ENCODE measurements at regions not wholly inside any gene's neighbourhood (a gene's known extent, or its start where the extent isn't known, plus 50 kb on each side); places are given as distances from the start of the nearest gene placed in this dataset.

DNA sequence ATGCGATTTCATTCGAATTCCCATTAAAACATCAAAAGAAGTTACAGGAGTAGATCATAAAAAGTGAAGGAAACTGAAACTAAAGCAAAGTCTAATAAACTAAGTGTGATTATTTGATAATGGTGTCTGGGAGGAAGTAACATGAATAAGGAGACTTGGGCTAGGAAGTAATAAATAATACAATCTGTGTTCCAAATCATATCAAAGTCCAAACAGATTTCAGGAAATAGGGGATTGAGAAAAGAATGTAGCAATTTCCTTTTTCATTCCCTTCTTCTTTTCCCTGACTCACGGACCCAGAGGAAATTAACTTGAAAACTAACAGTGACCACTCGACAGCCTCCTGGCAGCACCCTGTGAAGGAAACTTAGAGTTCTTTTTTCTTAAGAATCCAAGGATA, 758.4 kb upstream of the GCFC2 start:
- RAD21 ChIA-PET (ENCODE audit: low non-redundant PET in 1 of 2, low total read pairs in 2 of 2, uncharacterized antibody in 2 of 2, unreplicated experiment in 2 of 2): no interaction called here
- POLR2A ChIA-PET: no interaction called here

GRCh38 chr2:76467326-76467725, 756.6 kb upstream of the GCFC2 start:
- ChIA-PET POLR2A (no interaction called here), CTCF (no interaction called here), RAD21 (ENCODE audit: low non-redundant PET in 1 of 2, low total read pairs in 2 of 2, uncharacterized antibody in 2 of 2, unreplicated experiment in 2 of 2) (no interaction called here)
- H3K4me2 ChIP-seq (ENCODE audit: low read length): no peak overlapping the region
- no TSS peak for BruUV-seq (replicated peaks)
- no peaks in the 10 kb centered on the region for H3K36me3 ChIP-seq (ENCODE audit: control insufficient read depth in 1 of 2, insufficient read depth in 2 of 2, low read length in 2 of 2)
- no peaks in the 10 kb centered on the region for H4K20me1 ChIP-seq (ENCODE audit: insufficient read depth)
- no peaks in the 10 kb centered on the region for H3K9me2 ChIP-seq (ENCODE audit: insufficient read depth)
- H3K9ac ChIP-seq (ENCODE audit: low read length): no peak overlapping the region
- H3K9me3 ChIP-seq (ENCODE audit: control insufficient read depth in 1 of 2, insufficient read depth in 1 of 2, low read depth in 1 of 2, low read length in 2 of 2): peaks cover 10 to 19% of the 10 kb centered on the region in 2 experiments; a peak in 2 of 4 replicates
- H3K4me3 ChIP-seq (replicated peaks in 1 of 2; ENCODE audit: low read depth in 1 of 2, low read length in 2 of 2): no peak overlapping the region
- no peaks in the 10 kb centered on the region for H3K27me3 ChIP-seq (ENCODE audit: insufficient read depth, low read length)
- no peaks in the 10 kb centered on the region for H3K4me1 ChIP-seq (ENCODE audit: control insufficient read depth in 1 of 2, insufficient read depth in 2 of 2, low read length in 2 of 2)
- intact Hi-C loops (cut with micrococcal nuclease): no loop called here
- ATAC-seq: no peak
- no peak overlapping the region for H2AFZ ChIP-seq (ENCODE audit: low read depth, low read length, poor library complexity, severe bottlenecking)
- DNase-seq (ENCODE audit: low read depth, low spot score): no peak
- H3K27ac ChIP-seq (ENCODE audit: low read depth, low read length): no peak overlapping the region
- no peaks in the 10 kb centered on the region for H3K79me2 ChIP-seq (ENCODE audit: insufficient read depth, low read length)
- TF ChIP-seq SRF (IDR thresholded peaks at IDR 0.05; ENCODE audit: low read depth) (no peak), YY1 (IDR thresholded peaks at IDR 0.05; ENCODE audit: extremely low read depth, insufficient replicate concordance, low read depth, low read length) (no peak), JUND (IDR thresholded peaks at IDR 0.05) (no peak), ELF1 (IDR thresholded peaks at IDR 0.05; ENCODE audit: borderline replicate concordance, low read depth) (no peak), ZNF274 (IDR thresholded peaks at IDR 0.05; ENCODE audit: low read depth, low read length) (no peak), TCF7L2 (IDR thresholded peaks at IDR 0.05; ENCODE audit: borderline replicate concordance, extremely low read depth, insufficient read depth, insufficient read length) (no peak), SP1 (IDR thresholded peaks at IDR 0.05; ENCODE audit: low read depth) (no peak), FOSL1 (IDR thresholded peaks at IDR 0.05; ENCODE audit: low read depth) (no peak)
- TF ChIP-seq, protein P1, sequence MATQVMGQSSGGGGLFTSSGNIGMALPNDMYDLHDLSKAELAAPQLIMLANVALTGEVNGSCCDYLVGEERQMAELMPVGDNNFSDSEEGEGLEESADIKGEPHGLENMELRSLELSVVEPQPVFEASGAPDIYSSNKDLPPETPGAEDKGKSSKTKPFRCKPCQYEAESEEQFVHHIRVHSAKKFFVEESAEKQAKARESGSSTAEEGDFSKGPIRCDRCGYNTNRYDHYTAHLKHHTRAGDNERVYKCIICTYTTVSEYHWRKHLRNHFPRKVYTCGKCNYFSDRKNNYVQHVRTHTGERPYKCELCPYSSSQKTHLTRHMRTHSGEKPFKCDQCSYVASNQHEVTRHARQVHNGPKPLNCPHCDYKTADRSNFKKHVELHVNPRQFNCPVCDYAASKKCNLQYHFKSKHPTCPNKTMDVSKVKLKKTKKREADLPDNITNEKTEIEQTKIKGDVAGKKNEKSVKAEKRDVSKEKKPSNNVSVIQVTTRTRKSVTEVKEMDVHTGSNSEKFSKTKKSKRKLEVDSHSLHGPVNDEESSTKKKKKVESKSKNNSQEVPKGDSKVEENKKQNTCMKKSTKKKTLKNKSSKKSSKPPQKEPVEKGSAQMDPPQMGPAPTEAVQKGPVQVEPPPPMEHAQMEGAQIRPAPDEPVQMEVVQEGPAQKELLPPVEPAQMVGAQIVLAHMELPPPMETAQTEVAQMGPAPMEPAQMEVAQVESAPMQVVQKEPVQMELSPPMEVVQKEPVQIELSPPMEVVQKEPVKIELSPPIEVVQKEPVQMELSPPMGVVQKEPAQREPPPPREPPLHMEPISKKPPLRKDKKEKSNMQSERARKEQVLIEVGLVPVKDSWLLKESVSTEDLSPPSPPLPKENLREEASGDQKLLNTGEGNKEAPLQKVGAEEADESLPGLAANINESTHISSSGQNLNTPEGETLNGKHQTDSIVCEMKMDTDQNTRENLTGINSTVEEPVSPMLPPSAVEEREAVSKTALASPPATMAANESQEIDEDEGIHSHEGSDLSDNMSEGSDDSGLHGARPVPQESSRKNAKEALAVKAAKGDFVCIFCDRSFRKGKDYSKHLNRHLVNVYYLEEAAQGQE (IDR thresholded peaks at IDR 0.05; ENCODE audit: low read depth): no peak

More for the DNA sequence above, 758.4 kb upstream of the GCFC2 start:
- H3K27me3 ChIP-seq (ENCODE audit: insufficient read depth, low read length): no peaks in the 10 kb centered on the region
- no peak overlapping the region for H3K4me2 ChIP-seq (ENCODE audit: low read length)
- H3K79me2 ChIP-seq (ENCODE audit: insufficient read depth, low read length): no peaks in the 10 kb centered on the region
- no TSS peak for BruUV-seq (replicated peaks)
- TF ChIP-seq, protein P1 (IDR thresholded peaks at IDR 0.05; ENCODE audit: low read depth): no peak
- TF ChIP-seq EZH2phosphoT487 (IDR thresholded peaks at IDR 0.05; ENCODE audit: borderline replicate concordance) (no peak), ELF1 (IDR thresholded peaks at IDR 0.05; ENCODE audit: borderline replicate concordance, low read depth) (no peak), SP1 (IDR thresholded peaks at IDR 0.05; ENCODE audit: low read depth) (no peak), ZNF274 (IDR thresholded peaks at IDR 0.05; ENCODE audit: low read depth, low read length) (no peak)
- DNase-seq (ENCODE audit: low read depth, low spot score) (no peak), ATAC-seq (no peak)
- H3K4me1 ChIP-seq (ENCODE audit: control insufficient read depth in 1 of 2, insufficient read depth in 2 of 2, low read length in 2 of 2): no peaks in the 10 kb centered on the region
- no peak overlapping the region for H2AFZ ChIP-seq (ENCODE audit: low read depth, low read length, poor library complexity, severe bottlenecking)
- no peak overlapping the region for H3K4me3 ChIP-seq (replicated peaks in 1 of 2; ENCODE audit: low read depth in 1 of 2, low read length in 2 of 2)
- H3K9me2 ChIP-seq (ENCODE audit: insufficient read depth): no peaks in the 10 kb centered on the region
- intact Hi-C loops (cut with micrococcal nuclease): no loop called here
- no peaks in the 10 kb centered on the region for H4K20me1 ChIP-seq (ENCODE audit: insufficient read depth)
- H3K27ac ChIP-seq (ENCODE audit: low read depth, low read length): no peak overlapping the region
- CTCF ChIA-PET: no interaction called here
- no peaks in the 10 kb centered on the region for H3K36me3 ChIP-seq (ENCODE audit: control insufficient read depth in 1 of 2, insufficient read depth in 2 of 2, low read length in 2 of 2)
- no peak overlapping the region for H3K9ac ChIP-seq (ENCODE audit: low read length)
- H3K9me3 ChIP-seq (ENCODE audit: control insufficient read depth in 1 of 2, insufficient read depth in 1 of 2, low read depth in 1 of 2, low read length in 2 of 2): peaks cover 10 to 19% of the 10 kb centered on the region in 2 experiments; a peak in 2 of 4 replicates
